ENCODE measurements at regions not wholly inside any gene's neighbourhood (a gene's known extent, or its start where the extent isn't known, plus 50 kb on each side); places are given as distances from the start of the nearest gene placed in this dataset.
"Not testable (repeated sequence)": the region's sequence is repeated elsewhere in the genome, so short reads cannot be mapped to it uniquely, and the experiment has no call there.

DNA sequence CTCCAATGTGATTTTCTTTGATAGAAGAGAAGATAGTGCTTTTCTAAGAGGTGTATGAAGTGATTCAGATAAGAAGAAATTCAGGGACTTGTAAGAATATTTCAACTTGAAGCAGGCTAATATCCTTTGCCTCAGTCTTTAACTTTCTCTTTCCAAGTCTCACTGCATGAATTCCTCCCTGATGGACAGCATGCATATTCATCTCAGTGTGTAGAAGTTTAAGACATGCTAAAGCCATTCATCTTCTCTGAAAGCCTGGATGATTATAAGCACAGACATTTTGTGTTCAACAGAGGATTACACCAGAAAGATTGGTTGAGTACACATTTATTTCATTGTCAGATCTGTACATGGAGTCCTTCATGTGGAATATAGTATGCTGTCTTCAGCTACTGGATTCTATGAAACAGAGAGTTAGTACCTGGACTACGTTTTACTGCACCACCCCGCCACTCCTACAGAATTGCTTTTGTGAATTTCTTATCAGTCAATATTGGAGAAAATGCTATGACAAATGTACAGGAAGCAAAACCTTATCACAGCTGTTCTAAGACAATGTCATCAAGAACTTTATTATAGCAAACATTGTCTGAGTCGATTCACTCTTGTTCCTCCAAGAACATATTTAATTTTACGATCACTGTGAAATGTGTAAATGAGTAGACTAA is 1346.1 kb downstream of the OTOL1 start:
- ATAC-seq (no peak), DNase-seq (no peak)

DNA sequence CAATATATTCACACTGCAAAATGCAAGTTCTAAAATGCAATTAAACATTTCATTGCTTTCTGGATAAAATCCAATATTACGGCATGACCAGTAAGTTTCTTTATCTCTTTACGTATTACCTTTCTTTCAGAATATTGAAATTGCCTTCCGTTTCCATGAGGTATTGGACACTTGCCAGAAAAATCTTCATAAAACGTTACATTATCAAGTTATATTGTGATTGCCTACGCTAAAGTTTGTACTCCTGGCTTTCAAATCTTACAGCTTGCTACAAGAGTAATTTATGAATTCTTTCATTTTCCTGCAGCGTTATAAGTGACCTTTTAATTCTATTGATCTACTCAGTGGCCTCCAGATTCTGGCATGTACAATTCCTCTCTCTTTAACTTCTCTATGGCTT is 1349.3 kb downstream of the OTOL1 start:
- DNase-seq (no peak), ATAC-seq (no peak)

DNA sequence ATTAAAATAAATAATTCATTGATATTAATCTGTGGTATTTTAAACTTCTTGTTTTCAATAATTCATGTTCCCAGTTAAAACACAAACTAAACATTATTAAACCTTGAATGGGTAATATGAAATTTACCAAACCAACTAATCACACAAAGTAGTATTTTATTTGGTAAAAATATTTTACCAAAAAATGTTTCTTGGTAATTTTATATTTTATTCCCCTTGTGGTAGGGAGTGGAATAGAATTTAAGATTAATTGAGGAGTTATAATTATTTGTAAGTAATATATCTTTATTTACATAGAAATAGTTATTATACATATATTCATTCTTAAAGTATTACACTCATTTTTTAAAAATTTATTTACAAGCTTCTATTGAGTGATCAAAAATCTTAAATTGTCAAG is 1350.9 kb downstream of the OTOL1 start:
- no peak for ATAC-seq
- DNase-seq = no peak

- no peak for ATAC-seq
- DNase-seq = no peak
Measured at GRCh38 chr3:162863579-162863978, 1367.0 kb downstream of the OTOL1 start.

DNA sequence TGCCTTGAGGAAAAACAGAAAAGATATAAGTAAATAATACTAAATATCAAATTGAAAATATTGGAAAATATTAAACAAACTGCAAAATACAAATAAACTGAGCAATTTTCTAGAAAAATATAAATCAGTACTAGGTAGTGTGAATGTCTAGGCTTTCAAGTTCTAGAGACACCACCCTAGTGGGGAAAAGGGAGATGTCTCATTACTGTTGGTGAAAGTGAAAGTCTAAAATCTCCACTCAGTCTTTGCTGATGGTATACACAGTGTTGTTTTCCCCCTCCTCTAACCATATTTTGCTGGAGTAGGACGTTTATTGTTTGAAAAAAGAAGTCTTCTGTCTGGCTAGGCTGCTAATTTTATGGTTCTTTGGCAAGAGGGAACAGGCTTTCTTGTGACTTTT is 1368.9 kb downstream of the OTOL1 start:
- DNase-seq (no peak), ATAC-seq (no peak)

GRCh38 chr3:162879021-162879562 is 1382.5 kb downstream of the OTOL1 start:
- ATAC-seq = no peak
- no peak for DNase-seq

DNA sequence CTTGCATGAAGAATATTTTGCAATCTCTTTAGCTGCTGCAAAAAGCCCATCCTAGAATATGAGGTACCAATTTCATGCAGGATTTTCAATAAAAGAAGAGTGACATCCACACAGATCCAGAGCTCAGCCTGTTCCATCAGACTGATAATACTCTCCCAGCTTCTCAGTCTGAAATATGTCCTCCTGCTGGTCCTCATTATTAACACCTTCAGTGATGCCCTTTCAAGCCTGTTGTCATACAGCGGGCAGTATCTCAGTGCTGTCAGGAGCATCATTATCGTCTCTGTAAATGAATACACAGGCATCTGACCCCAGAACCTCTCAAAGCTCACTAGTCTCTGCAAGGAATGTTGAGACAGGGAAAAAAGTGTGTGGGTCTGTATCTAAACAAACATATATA is 1387.8 kb downstream of the OTOL1 start:
- ATAC-seq (no peak), DNase-seq (no peak)

- ATAC-seq (no peak), DNase-seq (no peak)
Measured at GRCh38 chr3:162892921-162893793, 1396.5 kb downstream of the OTOL1 start.

GRCh38 chr3:162897291-162897690 is 1400.7 kb downstream of the OTOL1 start:
- no peak for ATAC-seq
- DNase-seq = no peak

DNA sequence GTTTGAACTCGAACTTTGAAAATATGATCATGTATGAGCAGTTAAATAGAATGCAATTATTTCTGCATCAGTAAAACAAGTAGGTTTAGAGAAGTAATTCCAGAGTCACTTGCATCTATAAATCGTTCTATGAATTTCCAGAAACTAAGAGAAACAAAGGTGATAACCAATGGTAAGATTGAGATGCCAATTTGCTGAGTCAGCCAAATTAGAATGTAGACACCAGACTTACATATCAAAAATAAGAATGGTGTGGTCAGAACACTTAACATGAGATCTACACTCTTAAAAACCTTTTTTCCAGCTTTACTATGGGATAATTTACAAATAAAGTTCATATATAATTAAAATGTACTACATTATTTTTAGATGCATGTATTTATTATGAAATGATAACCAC is 1435.9 kb downstream of the OTOL1 start:
- DNase-seq (no peak), ATAC-seq (no peak)

GRCh38 chr3:162933656-162934055 is 1437.0 kb downstream of the OTOL1 start:
- DNase-seq (no peak), ATAC-seq (no peak)

DNA sequence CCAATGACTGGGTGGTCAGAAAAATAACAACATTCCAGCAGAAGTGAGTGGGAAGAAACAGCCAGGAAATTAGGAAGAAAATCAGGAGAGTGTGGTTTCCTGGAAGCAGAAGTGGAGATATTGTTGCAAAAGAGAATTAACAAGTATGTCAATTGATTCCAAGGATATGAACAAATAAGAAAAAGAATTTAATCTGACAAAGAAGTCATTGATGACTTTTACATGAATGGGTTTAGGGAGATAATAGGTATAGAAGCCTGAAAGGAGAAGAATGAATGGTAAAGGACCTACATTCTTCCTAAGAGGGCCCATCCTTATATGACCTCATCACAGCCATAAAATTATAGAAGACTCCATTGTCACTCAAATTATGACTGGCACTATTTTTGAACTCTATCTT is 1440.1 kb downstream of the OTOL1 start:
- ATAC-seq (no peak), DNase-seq (no peak)

DNA sequence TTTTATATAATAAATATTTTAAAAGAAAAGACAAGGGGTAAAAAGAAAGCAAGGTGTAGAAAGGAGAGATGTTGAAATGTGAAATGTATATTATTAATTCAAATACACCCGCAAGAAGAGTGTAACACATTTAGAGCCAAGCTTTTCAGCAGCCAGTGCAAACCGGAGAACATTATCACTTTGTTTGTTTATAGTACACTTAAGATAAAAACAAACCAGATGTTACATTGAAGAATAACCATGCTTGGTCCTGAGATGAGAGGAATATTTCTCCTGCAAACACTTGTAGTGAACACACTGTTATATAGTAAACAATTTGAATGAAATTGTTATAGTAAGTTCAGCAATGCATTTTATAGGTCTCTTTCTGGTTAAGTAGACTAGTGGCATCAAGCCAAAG is 1441.5 kb downstream of the OTOL1 start:
- ATAC-seq (no peak), DNase-seq (no peak)

DNA sequence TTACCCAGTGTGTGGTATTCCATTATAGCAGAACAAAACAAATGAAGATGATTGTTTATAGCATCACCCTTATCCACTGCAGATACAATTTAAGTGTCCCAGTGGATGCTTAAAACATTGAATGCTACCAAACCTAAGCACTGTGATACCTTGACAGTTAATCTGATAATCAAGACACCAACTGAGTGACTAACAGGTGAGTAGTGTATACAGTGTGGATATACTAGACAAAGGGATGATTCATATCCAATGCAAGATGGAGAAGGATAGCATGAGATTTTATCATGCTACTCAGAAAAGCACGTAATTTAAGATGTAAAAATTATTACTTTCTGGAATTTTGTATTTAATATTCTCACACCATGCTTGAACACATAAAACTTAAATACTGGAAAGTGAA is 1449.0 kb downstream of the OTOL1 start:
- DNase-seq = no peak
- ATAC-seq = no peak

GRCh38 chr3:162956711-162957110 is 1460.1 kb downstream of the OTOL1 start:
- DNase-seq (no peak), ATAC-seq (no peak)

DNA sequence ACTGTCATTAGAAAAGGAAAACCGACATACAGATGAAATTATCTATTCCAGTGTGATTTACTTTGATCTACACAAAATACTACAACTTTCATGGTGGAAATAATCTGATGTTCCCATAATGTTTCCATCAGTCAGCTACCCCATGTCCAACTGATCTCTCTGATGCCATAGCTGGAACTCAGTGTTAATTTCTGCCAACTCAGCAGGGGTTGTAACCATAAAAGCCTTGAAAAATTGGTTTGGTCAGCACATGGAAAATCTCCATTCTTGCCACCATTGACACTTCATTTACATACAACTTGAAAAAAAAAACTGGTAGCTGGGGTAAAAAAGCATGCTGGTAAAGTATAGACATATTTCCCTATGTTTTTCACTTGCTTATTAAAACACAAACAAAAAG is 1463.7 kb downstream of the OTOL1 start:
- DNase-seq (no peak), ATAC-seq (no peak)

- DNase-seq (no peak), ATAC-seq (no peak)
Measured at GRCh38 chr3:162970292-162970691, 1473.7 kb downstream of the OTOL1 start.

GRCh38 chr3:162971715-162972114 is 1475.1 kb downstream of the OTOL1 start:
- no peak for ATAC-seq
- DNase-seq = no peak

- no peak for DNase-seq
- ATAC-seq = no peak
Measured at GRCh38 chr3:162973428-162973917, 1476.9 kb downstream of the OTOL1 start.

DNA sequence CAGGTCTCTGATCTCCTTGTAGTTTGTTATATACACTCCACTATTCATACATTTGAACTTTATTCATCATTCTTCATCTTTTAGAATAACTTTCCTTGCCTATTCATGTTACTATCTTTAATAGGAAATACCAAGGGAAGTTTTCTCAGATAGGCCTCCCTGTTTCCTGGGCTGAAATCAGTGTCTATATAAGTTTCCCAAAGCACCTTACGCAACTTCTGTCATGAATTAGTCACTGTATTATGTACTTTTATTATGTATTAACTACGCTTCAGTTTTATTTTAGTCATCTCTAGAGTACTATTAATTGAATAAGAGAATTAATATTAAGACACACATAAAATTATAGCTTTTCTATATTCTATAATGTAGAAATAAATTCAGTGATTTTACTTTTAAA is 1481.5 kb downstream of the OTOL1 start:
- no peak for ATAC-seq
- no peak for DNase-seq

DNA sequence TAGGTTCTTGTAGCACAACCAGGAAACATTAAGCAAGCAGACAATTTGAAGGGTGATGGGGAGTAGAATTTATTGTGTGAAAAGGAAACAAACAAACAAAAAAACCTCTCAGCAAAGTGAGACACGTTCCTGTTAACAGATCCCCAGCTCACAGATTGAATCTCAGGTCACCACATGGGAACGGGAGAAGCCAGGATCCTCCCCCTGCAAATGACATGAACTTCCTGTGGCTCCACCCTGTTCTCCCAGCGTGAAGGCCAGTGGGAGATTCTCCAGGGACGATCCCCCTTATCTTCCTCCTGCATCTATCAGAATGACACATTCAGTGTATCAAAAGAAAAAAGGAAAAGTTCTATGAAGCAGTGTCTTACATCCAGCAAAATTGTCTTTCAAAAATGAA is 1488.1 kb downstream of the OTOL1 start:
- DNase-seq (no peak), ATAC-seq (no peak)

DNA sequence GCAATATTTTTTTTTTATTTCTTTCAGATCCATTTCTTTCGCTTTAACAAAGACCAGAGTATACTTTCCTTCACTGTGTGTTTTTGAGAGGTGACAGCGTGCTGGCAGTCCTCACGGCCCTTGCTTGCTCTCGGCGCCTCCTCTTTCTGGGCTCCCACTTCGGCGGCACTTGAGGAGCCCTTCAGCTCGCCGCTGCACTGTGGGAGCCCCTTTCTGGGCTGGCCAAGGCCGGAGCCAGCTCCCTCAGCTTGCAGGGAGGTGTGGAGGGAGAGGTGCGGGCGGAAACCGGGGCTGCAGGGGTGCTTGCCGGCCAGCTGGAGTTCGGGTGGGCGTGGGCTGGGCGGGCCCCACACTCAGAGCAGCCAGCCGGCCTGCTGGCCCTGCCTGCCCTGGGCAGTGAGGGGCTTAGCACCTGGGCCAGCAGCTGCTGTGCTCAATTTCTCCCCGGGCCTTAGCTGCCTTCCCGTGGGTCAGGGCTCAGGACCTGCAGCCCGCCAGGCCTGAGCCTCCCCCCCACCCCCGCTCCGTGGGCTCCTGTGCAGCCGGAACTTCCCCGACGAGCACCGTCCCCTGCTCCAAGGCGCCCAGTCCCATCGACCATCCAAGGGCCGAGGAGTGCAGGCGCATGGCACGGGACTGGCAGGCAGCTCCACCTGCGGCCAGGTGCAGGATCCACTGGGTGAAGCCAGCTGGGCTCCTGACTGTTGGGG is 1490.6 kb downstream of the OTOL1 start:
- not testable (repeated sequence) for DNase-seq, ATAC-seq

DNA sequence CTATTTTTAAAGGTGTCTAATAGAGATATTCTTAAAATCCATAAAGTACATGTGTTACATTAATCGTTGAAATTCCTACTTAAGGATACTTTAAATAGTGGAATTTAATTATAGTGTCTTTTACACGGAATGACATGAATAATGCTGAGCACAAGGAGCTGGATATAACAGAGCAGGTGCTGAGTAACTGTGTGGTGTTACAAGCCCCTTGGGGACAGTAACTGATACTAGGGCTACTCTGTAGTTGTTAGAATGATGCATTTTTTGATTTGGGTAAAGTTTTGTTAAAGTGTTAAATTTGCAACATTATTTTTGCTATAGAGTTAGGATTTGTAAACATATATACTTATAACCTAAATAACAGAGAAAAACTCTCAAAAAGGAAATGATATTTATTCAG is 1496.1 kb downstream of the OTOL1 start:
- DNase-seq (no peak), ATAC-seq (no peak)

Measured in stimulated activated naive CD8-positive, alpha-beta T cell treated with anti-CD3 and anti-CD28 coated beads, Interleukin-15, Interleukin-2, amounts not matched to agents 100 U/mL and 50 U/mL, for 24 hours (primary cell).